H9 (cell line): ENCODE measurements at regions not wholly inside any gene's neighbourhood (a gene's known extent, or its start where the extent isn't known, plus 50 kb on each side); places are given as distances from the start of the nearest gene placed in this dataset.
"Not testable (repeated sequence)": the region's sequence is repeated elsewhere in the genome, so short reads cannot be mapped to it uniquely, and the experiment has no call there.

Experiments used
- DNase-seq: peaks from one replicate; pipeline ENCODE4 v3.0.0-alpha.2; 2017
- H2AFZ ChIP-seq: one replicate; pipeline ENCODE4 v1.6.1; 2013; ENCODE audit warnings: mild to moderate bottlenecking, low read length, control low read depth, moderate library complexity
- H2AK5ac ChIP-seq: 2 replicates; pipeline ENCODE4 v1.6.1; 2013; ENCODE audit warnings: low read length, control low read depth, mixed read lengths; ENCODE audit not compliant: insufficient read length
- H2BK120ac ChIP-seq: one replicate; pipeline ENCODE4 v1.6.1; 2013; ENCODE audit warnings: low read depth, mild to moderate bottlenecking, low read length, control low read depth, inconsistent platforms; ENCODE audit not compliant: poor library complexity, severe bottlenecking
- H2BK12ac ChIP-seq: 2 replicates; pipeline ENCODE4 v1.6.1; 2013; ENCODE audit warnings: low read length, control low read depth, mixed read lengths, low read depth; ENCODE audit not compliant: insufficient read length
- H2BK15ac ChIP-seq: 2 replicates; pipeline ENCODE4 v1.6.1; 2013; ENCODE audit warnings: low read depth, low read length, control low read depth
- H2BK20ac ChIP-seq: one replicate; pipeline ENCODE4 v1.6.1; 2013; ENCODE audit warnings: low read depth, mild to moderate bottlenecking, low read length, control low read depth, inconsistent platforms; ENCODE audit not compliant: poor library complexity, severe bottlenecking
- H2BK5ac ChIP-seq: 2 replicates; pipeline ENCODE4 v1.6.1; 2013; ENCODE audit warnings: low read length, control low read depth, mixed read lengths; ENCODE audit not compliant: insufficient read length
- H3K14ac ChIP-seq: 2 replicates; pipeline ENCODE4 v1.6.1; 2013; ENCODE audit warnings: low read length, control low read depth; ENCODE audit not compliant: insufficient read depth
- H3K18ac ChIP-seq: 2 replicates; pipeline ENCODE4 v1.6.1; 2013; ENCODE audit warnings: low read depth, mild to moderate bottlenecking, mixed read lengths, low read length, control low read depth; ENCODE audit not compliant: insufficient read length
- H3K23ac ChIP-seq: 2 replicates; pipeline ENCODE4 v1.6.1; 2013; ENCODE audit warnings: low read length, control low read depth, mixed read lengths, low read depth; ENCODE audit not compliant: insufficient read length
- H3K23me2 ChIP-seq: 2 replicates; pipeline ENCODE4 v1.6.1; 2013; ENCODE audit warnings: low read depth, mild to moderate bottlenecking, mixed read lengths, low read length, control low read depth; ENCODE audit not compliant: insufficient read length, poor library complexity, severe bottlenecking
- H3K27ac ChIP-seq: 2 replicates; pipeline ENCODE4 v1.5.1; 2013; ENCODE audit warnings: low read length, control low read depth, mixed read lengths, low read depth; ENCODE audit not compliant: insufficient read length
- H3K27me3 ChIP-seq: 2 replicates; pipeline ENCODE4 v1.6.1; 2013; ENCODE audit warnings: low read length, control low read depth, inconsistent platforms; ENCODE audit not compliant: insufficient read depth
- H3K4ac ChIP-seq: 2 replicates; pipeline ENCODE4 v1.6.1; 2013; ENCODE audit warnings: low read depth, mild to moderate bottlenecking, control low read depth, inconsistent platforms, low read length, moderate library complexity
- H3K4me1 ChIP-seq: 2 replicates; pipeline ENCODE4 v1.6.1; 2013; ENCODE audit warnings: low read length, control low read depth, inconsistent platforms; ENCODE audit not compliant: insufficient read depth
- H3K4me2 ChIP-seq: 2 replicates; pipeline ENCODE4 v1.6.1; 2013; ENCODE audit warnings: low read length, control low read depth, mixed read lengths; ENCODE audit not compliant: insufficient read length, insufficient read depth
- H3K56ac ChIP-seq: 2 replicates; pipeline ENCODE4 v1.6.1; 2013; ENCODE audit warnings: low read depth, mild to moderate bottlenecking, mixed read lengths, low read length, control low read depth; ENCODE audit not compliant: insufficient read length
- H3K79me1 ChIP-seq: 2 replicates; pipeline ENCODE4 v1.6.1; 2013; ENCODE audit warnings: low read depth, mild to moderate bottlenecking, moderate library complexity, low read length, control low read depth, inconsistent platforms; ENCODE audit not compliant: insufficient read depth, poor library complexity, severe bottlenecking
- H3K79me2 ChIP-seq: 2 replicates; pipeline ENCODE4 v1.6.1; 2013; ENCODE audit warnings: low read length, control low read depth, inconsistent platforms; ENCODE audit not compliant: insufficient read depth
- H3K9ac ChIP-seq: 2 replicates; pipeline ENCODE4 v1.6.1; 2013; ENCODE audit warnings: low read length, control low read depth, mixed read lengths; ENCODE audit not compliant: insufficient read length; ENCODE audit errors: extremely low read depth
- H3K9me3 ChIP-seq: one replicate; pipeline ENCODE4 v1.6.1; 2013; ENCODE audit warnings: low read depth, low read length, inconsistent platforms; ENCODE audit not compliant: control insufficient read depth
- H3T11ph ChIP-seq: one replicate; pipeline ENCODE4 v1.6.1; 2013; ENCODE audit warnings: mild to moderate bottlenecking, low read length, control low read depth, inconsistent platforms
- H4K20me1 ChIP-seq: one replicate; pipeline ENCODE4 v1.6.1; 2013; ENCODE audit not compliant: control insufficient read depth, insufficient read length, insufficient read depth
- H4K5ac ChIP-seq: 2 replicates; pipeline ENCODE4 v1.6.1; 2013; ENCODE audit warnings: low read depth, mild to moderate bottlenecking, mixed read lengths, low read length, control low read depth; ENCODE audit not compliant: insufficient read length
- H4K8ac ChIP-seq: replicated peaks from 2 replicates; pipeline ENCODE4 v1.6.1; 2013; ENCODE audit warnings: low read length, control low read depth, mixed read lengths, low read depth; ENCODE audit not compliant: insufficient read length
- H4K91ac ChIP-seq: 2 replicates; pipeline ENCODE4 v1.6.1; 2013; ENCODE audit warnings: low read depth, mild to moderate bottlenecking, moderate library complexity, mixed read lengths, low read length, control low read depth; ENCODE audit not compliant: insufficient read length
- H3K27ac Mint-ChIP-seq, 3 experiments: 2 replicates in 2 of 3; 3 replicates in 1 of 3; pipeline ENCODE4 v1.8.0; 2020 to 2021; ENCODE audit warnings: mixed read lengths in 3 of 3, mild to moderate bottlenecking in 1 of 3, moderate library complexity in 1 of 3
- H3K27me3 Mint-ChIP-seq: 2 replicates; pipeline ENCODE4 v1.8.0; 2021; ENCODE audit warnings: low read depth, mild to moderate bottlenecking, moderate library complexity, mixed read lengths
- H3K36me3 Mint-ChIP-seq, 3 experiments: 2 replicates in 2 of 3; 3 replicates in 1 of 3; pipeline ENCODE4 v1.8.0; 2020 to 2021; ENCODE audit warnings: low read depth in 3 of 3, mixed read lengths in 3 of 3; ENCODE audit not compliant: insufficient read depth in 1 of 3
- H3K4me1 Mint-ChIP-seq, 2 experiments: 2 replicates each; pipeline ENCODE4 v1.8.0; 2020; ENCODE audit warnings: mixed read lengths in 2 of 2
- H3K4me3 Mint-ChIP-seq, 2 experiments: 2 replicates in 1 of 2; 3 replicates in 1 of 2; pipeline ENCODE4 v1.8.0; 2020 to 2021; ENCODE audit warnings: mild to moderate bottlenecking in 2 of 2, mixed read lengths in 2 of 2, moderate library complexity in 1 of 2
- H3K9me3 Mint-ChIP-seq, 2 experiments: 2 replicates in 1 of 2; 3 replicates in 1 of 2; pipeline ENCODE4 v1.8.0; 2020; ENCODE audit warnings: mild to moderate bottlenecking in 2 of 2, mixed read lengths in 2 of 2, moderate library complexity in 1 of 2
- WGBS: extraction: QIAGEN DNeasy Blood & Tissue Kit; methylation state at CpG from one replicate; pipeline ENCODE4 v1.1.7; 2013; ENCODE audit warnings: missing lambda C conversion rate, low lambda C conversion rate, mixed read lengths; ENCODE audit not compliant: insufficient read length; ENCODE audit errors: extremely low coverage; 5-methylcytosine and 5-hydroxymethylcytosine counted together
- TF ChIP-seq, protein P1 (sequence below): fragments of 200-600 bp; sonication (generic); conservative IDR thresholded peaks from 3 replicates; pipeline ENCODE4 v1.8.0; 2021; ENCODE audit warnings: antibody characterized with exemption, mild to moderate bottlenecking

DNA sequence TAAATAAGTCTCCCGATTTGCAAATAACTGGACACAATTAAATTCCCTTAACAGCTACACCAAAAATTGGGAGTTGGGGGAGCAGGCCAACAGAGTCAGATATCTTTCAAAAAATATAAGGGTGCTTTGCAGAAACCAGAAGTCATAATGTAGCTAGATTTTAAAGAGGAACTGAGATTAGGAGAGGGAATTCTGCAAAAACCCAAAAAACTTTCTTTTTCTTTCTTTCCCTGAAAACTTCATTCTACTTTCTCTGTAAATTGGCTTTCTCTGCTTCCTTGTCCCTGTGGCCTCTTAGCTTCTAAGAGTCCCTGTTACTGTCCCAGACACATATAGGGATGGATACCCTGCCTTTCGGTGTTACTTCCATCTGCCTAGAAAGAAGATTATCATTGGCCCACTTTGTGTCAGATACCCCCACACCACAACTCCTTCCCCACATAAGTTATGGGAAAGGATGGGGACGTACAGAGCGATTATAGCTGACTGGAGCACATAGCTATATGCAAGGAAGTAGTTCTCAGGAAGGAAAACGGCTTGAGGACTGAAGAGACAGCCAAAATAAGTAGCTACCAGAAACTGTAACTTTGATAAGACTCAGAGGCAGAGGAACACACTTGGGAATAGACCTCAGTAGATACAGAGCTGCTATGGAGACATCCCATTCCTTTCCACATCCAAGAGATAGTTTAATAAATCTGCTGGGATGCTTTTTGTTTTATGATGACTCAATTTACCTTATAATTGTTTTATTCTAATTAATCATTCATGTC lies 129.1 kb upstream of the TGFBR2 start:
- Histone ChIP-seq H4K20me1 (no peaks in the 10 kb centered on the region), H2BK120ac (no peak overlapping the region), H3K23ac (no peak overlapping the region), H2AK5ac (no peak overlapping the region), H2BK20ac (peak overlapping the region; percentile 11), H2AFZ (peak overlapping the region; percentile 14), H3K79me1 (no peaks in the 10 kb centered on the region), H3K4ac (no peak overlapping the region), H2BK5ac (no peak overlapping the region), H3K4me1 (no peaks in the 10 kb centered on the region; the same call in 1 of the 2 replicates), H4K8ac (no peak overlapping the region), H2BK12ac (no peak overlapping the region), H3K9me3 (no peaks in the 10 kb centered on the region), H2BK15ac (no peak overlapping the region), H3T11ph (no peak overlapping the region), H3K23me2 (no peaks in the 10 kb centered on the region), H4K91ac (no peak overlapping the region), H3K14ac (no peak overlapping the region), H3K56ac (no peak overlapping the region), H3K18ac (no peak overlapping the region), H3K4me2 (no peak overlapping the region), H4K5ac (no peak overlapping the region), H3K27me3 (no peaks in the 10 kb centered on the region), H3K27ac (no peak overlapping the region), H3K79me2 (no peaks in the 10 kb centered on the region), H3K9ac (no peak overlapping the region)
- Mint-ChIP-seq H3K9me3 (peaks cover 6 to 13% of the 10 kb centered on the region in 2 experiments; a peak in 4 of 5 replicates), H3K4me3 (no peak overlapping the region), H3K27ac (no peak overlapping the region), H3K27me3 (no peaks in the 10 kb centered on the region), H3K36me3 (peaks cover 3 to 11% (median 7%) of the 10 kb centered on the region in 3 experiments; a peak in 6 of 7 replicates), H3K4me1 (no peaks in the 10 kb centered on the region)
- TF ChIP-seq, protein P1, sequence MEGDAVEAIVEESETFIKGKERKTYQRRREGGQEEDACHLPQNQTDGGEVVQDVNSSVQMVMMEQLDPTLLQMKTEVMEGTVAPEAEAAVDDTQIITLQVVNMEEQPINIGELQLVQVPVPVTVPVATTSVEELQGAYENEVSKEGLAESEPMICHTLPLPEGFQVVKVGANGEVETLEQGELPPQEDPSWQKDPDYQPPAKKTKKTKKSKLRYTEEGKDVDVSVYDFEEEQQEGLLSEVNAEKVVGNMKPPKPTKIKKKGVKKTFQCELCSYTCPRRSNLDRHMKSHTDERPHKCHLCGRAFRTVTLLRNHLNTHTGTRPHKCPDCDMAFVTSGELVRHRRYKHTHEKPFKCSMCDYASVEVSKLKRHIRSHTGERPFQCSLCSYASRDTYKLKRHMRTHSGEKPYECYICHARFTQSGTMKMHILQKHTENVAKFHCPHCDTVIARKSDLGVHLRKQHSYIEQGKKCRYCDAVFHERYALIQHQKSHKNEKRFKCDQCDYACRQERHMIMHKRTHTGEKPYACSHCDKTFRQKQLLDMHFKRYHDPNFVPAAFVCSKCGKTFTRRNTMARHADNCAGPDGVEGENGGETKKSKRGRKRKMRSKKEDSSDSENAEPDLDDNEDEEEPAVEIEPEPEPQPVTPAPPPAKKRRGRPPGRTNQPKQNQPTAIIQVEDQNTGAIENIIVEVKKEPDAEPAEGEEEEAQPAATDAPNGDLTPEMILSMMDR, result no peak
- DNase-seq, result no peak
- no CpG with 5 or more reads among the region's 5 CpGs for WGBS

DNA sequence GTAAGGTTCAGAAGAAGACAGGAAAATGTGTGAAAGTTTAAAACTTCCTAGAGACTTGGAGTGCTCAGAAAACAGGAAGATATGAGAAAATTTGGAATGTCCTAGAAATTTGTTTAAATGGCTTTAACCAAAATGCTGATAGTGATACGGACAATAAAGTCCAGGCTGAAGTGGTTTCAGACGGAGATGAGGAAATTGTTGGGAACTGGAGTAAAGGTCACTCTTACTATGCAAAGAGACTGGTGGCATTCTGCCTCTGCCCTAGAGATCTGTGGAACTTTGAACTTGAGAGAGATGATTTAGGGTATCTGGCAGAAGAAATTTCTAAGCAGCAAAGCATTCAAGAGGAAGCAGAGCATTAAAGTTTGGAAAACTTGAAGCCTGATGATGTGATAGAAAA lies 126.7 kb upstream of the TGFBR2 start:
- not testable (repeated sequence) for H2BK5ac ChIP-seq, H2AK5ac ChIP-seq, H3T11ph ChIP-seq, H4K5ac ChIP-seq, H3K27me3 ChIP-seq, H3K27me3 Mint-ChIP-seq, H3K18ac ChIP-seq, H3K79me2 ChIP-seq, H3K9ac ChIP-seq, H3K9me3 ChIP-seq, H2AFZ ChIP-seq, H2BK15ac ChIP-seq, H3K23ac ChIP-seq, H4K8ac ChIP-seq, H3K4me3 Mint-ChIP-seq, H3K4ac ChIP-seq, H3K27ac ChIP-seq, H3K23me2 ChIP-seq, H3K27ac Mint-ChIP-seq, H2BK120ac ChIP-seq, H3K56ac ChIP-seq, H4K20me1 ChIP-seq, H3K4me1 ChIP-seq, H2BK12ac ChIP-seq, H3K14ac ChIP-seq, H3K4me1 Mint-ChIP-seq, H3K4me2 ChIP-seq, DNase-seq, H4K91ac ChIP-seq, H2BK20ac ChIP-seq, H3K79me1 ChIP-seq
- peaks cover 3 to 11% (median 7%) of the 10 kb centered on the region in 3 experiments; a peak in 6 of 7 replicates for H3K36me3 Mint-ChIP-seq
- H3K9me3 Mint-ChIP-seq, result peaks cover 6 to 13% of the 10 kb centered on the region in 2 experiments; a peak in 4 of 5 replicates
- no CpG with 5 or more reads among the region's 2 CpGs for WGBS
